Astrocyte of the hippocampus (primary cell): ENCODE measurements at regions not wholly inside any gene's neighbourhood (a gene's known extent, or its start where the extent isn't known, plus 50 kb on each side); places are given as distances from the start of the nearest gene placed in this dataset.
"Not testable (repeated sequence)": the region's sequence is repeated elsewhere in the genome, so short reads cannot be mapped to it uniquely, and the experiment has no call there.

Experiments used
- DNase-seq: peaks from one replicate; pipeline ENCODE4 v3.0.0; 2011; ENCODE audit warnings: low read depth, low spot score

DNA sequence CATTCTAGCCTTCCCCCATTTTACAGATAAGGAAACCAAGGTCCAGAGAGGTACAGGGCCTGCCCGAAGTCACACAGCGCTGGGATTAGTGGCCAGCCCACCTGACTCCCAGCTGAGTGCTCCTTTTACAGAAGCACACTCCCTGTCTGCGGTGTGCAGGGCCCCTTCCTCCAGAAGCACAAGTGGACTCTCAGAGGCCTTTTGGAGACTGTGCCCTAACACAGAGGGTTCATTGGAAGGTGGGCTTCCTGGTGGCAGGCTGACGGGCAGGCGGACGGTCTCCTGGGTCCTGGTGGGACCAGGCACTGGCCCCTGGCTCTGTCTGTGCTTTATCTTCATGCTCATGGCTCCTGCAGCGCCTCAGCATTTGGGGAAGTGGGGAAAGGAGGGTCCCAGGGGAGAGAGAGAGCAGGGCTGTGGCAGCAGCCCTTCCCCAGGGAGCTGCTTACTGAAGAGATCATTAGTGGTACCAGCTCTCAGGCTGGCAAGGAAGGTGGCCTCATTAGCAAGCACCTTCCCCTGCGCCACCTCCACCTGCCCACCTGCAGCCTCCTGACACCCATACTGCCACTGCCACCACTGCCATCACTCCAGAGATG, 83.1 kb upstream of the GOLGA6L4 start:
- not testable (repeated sequence) for DNase-seq

DNA sequence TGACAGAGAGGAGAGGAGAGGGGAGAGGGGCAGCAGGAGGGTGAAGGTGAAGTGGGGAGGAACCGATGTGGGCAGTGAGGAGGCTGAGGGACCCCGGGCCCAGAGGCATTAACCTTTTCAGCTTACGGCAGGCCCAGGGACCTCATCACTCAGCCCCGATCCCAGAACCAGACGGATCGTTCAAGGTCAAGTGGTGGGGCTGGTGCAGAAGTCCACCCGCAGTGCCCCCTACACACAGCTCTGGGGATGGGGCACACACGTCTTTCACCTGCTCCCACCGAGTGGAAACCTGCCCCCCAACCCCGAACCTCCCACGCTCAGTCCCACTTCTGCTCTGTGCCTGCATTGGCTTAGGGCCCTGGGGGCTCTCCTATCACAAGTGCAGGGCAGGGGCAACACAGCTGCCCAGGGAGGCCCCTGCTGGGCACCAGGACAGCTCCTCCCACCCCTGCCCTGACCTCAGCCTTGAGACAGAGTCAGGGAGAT, 81.9 kb upstream of the GOLGA6L4 start:
- not testable (repeated sequence) for DNase-seq

DNA sequence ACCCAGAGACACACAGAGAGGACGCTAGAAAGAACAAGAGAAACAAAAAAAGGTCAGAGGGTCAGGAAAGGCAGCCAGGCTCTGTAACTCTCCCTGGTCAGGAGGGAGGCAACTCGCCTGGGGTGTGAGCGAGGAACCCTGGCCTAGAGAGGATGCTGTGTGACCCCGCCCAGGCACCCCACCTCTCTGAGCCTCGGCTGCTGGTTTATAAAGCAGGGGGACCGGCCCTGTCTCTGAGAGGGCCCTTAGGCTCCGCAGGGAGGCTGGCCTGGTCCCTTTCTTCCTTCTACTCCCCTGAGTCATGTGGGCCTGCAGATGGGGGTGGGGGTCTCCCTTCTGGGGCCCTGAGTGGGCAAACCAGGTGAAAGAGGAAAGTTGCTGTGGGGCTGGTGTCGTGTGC, 81.3 kb upstream of the GOLGA6L4 start:
- DNase-seq, result not testable (repeated sequence)

DNA sequence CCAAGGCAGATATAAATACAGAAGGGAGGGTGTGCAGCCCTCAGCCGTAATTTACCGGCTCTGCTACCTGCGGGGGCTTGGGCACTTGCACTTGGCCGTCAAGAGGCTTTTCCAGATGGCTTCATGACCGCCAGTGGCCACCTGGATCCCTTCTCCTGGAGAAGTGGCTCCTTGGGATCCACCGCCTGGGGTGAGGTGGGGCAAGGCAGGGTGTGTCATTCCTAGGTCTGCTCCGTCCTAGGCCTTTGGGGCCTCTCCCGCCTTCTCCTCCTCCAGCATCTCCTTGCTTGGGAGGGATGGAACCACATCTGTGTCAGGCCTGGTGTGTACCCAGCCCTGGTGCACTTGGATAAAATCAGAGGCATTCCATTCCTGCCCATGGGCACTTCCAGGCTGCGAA, 80.8 kb upstream of the GOLGA6L4 start:
- DNase-seq, result not testable (repeated sequence)

DNA sequence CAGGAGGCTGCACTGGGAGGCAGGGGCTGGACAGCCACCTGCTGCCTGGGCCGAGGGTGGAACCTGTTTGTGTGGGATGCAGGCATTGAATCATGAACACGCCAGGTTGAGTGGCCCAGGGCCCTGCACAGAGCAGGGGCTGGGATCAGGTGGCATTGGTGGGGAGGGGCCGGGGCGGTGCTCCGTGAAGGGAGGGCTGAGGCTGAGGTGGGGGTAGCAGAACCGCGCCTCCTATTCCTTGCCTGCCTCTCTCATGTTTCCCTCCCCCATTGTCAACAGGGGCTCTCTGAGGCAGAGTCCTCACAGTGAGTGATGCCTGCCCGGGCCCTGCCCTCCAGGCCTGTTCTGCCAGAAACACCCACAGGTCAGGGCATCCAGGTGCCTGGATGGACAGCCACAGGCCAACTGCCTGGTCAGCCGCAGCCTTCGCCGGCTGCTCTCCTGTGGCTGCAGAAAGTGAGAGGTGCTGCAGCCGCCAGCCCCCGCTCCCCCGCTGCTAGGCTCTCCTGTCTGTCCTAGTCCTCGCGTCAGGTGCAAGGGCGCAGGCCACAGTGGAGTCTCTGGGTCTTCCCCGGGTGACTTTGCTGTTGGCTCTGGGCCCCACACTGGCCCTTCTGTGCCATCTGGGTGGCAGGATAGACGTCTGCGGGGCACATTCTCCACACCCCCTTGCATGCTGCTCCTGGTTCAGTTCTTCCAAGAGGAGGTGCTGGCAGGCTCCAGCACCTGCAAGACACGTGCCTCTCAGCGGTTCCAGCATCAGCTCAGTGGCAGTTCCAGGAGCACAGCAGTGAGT, 79.6 kb upstream of the GOLGA6L4 start:
- not testable (repeated sequence) for DNase-seq

DNA sequence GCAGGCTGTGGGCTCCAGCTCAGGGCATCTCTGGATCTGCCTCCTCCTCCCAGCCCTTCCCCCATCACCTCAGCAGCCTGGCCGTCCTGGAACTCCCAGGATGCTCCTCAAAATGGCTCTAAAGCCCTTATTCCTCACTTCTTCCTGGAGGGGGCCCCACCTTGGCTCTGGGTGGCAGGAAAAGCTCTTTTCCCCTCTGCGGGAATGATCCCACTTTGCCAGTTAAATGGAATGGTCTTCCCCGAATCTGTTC, 79.1 kb upstream of the GOLGA6L4 start:
- DNase-seq, result not testable (repeated sequence)

DNA sequence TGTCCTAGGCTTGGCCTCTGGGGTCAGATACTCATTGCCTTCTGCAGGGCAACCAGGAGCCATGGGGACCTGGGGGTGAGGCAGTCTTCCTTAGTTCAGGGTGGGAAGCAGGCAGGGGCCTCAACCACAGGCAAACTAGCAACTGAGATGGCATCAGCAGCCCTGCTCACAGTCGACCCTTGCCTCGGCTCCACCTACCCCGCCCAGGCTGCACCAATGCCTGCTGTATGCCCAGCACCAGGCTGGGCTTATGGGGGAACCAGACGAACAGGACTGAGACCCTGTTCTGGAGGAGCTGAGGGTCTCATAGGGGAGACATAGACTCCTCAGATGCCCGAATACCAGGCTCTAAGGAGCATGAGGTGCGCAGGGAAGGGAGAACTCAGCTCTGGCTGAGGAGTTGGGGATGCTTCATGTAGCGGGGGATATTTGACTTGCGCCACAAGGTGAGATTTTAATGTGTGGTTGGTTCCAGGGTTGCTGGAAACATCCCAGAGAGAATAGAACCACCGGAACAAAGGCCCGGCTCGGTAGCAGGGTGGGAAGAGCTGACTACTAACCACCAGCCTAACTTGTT, 78.4 kb upstream of the GOLGA6L4 start:
- not testable (repeated sequence) for DNase-seq

DNA sequence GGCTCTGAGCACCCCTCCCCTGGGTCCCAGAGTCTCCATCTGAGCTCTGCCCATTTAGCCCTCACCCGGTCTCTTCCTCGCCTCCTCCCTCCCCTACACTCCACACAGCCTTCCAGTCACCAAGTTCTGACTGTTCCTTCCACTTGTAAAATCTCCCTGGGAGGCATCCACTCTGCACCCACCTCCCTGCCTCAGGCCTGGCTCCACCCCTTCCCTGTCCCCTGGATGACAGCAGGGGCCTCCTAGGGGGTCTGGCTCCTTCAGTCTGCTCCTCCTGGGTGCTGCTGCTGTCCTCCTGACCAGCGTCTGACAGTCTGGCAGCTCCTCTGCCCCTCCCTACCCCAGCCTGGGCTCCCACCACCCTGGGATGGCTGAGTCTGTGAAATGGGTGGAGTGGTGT, 77.7 kb upstream of the GOLGA6L4 start:
- not testable (repeated sequence) for DNase-seq

DNA sequence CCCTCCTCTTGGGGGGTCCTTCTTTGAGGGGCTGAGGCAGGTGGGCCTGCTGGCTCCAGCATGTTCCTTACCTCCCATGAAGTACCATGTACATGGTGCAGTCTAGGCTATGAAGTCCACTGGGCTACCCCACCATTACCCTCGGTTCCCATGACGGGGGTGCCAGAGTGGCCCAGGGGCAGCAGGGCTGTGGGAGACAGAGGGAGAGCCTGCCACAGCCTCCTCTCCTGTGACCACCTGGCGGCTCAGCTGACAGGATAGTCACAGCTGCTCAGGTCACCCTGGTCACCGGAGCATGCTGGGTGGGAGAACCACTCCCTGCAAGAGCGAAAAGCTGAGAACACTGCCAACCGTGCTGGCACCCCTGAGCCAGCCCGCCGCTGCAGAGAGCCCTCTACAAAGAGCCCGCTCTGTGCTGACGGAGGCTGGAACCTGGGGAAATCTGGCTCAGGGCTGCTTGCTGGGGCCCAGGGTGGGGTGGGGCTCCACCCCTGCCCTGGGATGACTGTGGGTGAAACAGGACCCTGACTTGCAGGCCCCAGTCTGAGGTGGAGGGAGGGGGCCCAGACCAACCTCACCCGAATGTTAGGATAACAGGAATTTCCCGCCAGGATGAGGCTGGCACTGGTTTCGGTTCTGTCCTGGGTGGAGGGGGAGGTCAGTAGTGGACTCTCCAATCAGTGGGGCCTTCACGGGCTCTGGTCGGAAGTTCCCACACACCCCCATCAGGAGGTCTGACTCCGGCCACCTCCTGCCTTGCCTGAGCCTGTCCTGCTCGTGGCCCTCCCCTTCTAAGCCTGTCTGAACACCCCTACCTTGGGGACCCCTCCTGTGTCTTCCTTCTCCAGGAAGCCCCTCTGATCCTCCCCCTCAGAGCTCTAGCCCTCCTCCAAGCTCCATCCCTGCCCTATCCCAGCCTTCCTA, 76.0 kb upstream of the GOLGA6L4 start:
- DNase-seq, result not testable (repeated sequence)

DNA sequence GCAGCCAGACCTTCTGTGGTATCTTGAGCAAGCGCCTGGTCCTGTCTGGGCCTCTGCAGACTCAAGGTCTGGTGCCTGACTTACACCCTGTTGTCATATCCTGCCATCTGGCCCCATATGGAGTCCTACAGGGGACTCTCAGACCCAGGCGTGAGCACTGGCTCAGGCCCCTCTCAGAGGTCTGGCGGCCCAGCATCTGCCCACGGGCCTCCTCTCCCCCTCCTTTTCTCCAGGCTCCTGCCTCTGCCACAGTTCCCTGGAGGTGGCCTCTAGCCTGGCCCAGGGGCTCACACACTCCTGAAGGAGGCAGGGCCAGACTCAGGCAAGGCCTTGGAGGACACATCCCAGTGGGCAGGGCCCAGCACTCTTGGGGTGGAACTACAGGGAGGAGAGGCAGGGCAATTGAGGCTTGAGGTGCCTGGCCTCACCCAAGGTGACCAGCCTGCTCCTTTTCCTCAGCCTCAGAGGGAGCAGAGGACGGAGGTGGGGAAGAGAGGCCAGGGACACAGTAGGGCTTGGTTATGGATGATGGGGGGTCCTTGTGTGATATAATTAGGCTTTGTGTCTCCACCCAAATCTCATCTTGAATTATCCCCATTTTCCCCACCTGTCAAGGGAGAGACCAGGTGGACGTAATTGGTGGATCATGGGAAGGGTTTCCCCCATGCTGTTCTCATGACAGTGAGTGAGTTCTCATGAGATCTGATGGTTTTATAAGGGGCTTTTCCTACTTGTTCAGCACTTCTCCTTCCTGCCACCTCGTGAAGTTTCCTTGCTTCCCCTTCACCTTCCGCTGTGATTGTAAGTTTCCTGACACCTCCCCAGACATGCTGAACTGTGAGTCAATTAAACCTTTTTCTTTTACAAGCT, 70.9 kb upstream of the GOLGA6L4 start:
- not testable (repeated sequence) for DNase-seq

DNA sequence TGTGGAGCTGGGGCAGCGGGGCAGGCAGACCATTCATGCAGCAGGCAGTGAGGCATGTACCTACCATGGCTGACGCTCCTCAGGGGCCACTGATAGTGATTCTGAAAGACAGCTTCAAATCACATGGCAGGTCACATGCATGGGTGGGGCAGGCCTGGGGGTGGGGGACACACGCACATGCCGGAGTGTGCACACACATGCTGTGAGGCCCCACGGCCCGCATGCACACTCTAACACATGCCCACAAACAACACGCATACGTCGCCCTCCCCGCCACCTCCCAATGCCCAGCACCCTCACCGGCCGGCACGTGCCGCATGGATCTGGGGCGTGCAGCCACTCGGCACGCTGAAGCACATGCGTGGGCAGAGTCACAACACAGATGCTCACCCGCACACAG, 65.5 kb upstream of the GOLGA6L4 start:
- DNase-seq, result not testable (repeated sequence)

DNA sequence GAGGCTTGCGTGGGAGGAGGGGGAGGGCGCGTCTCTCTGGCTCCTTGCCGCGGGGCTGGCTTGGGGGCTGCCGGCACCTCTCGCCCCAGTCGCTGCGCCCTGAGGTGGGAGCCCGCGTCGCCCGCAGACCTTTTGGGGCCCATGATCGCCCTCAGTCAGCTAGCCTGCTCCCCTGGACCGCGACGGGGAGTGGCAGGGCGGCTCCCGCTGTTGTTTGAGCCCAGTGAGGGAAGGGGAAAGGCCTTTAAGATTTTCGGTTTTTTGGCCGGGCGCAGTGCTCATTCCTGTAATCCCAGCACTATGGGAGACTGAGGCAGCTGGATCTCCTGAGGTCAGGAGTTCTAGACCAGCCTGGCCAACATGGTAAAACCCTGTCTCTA, 62.4 kb upstream of the GOLGA6L4 start:
- not testable (repeated sequence) for DNase-seq
